ENCODE measurements at regions not wholly inside any gene's neighbourhood (a gene's known extent, or its start where the extent isn't known, plus 50 kb on each side); places are given as distances from the start of the nearest gene placed in this dataset.

- intact Hi-C loops (cut with DNase I), result no loop called here
- Histone ChIP-seq H3K27me3 (peaks cover 0 to 5% (median 4%) of the 10 kb centered on the region in 4 donors), H3K9me3 (no peaks in the 10 kb centered on the region), H3K4me3 (no peak overlapping the region), H3K36me3 (no peaks in the 10 kb centered on the region), H3K4me1 (peaks cover 0 to 5% (median 0%) of the 10 kb centered on the region in 3 donors), H3K27ac (no peak overlapping the region)
- ATAC-seq (no peak), DNase-seq (no peak), FAIRE-seq (no peak)
- WGBS, 2 donors, result 76 to 88% methylated on average over 4 of the region's 4 CpGs
- TF ChIP-seq CTCF (IDR thresholded peaks at IDR 0.05), result no peak
Measured at GRCh38 chr14:54221971-54222370, 174.8 kb upstream of the CDKN3 start.

- intact Hi-C loops (cut with DNase I), result no loop called here
- DNase-seq (no peak), ATAC-seq (no peak), FAIRE-seq (no peak)
- Histone ChIP-seq H3K36me3 (no peaks in the 10 kb centered on the region), H3K27ac (no peak overlapping the region), H3K4me1 (peaks cover 0 to 5% (median 0%) of the 10 kb centered on the region in 3 donors), H3K9me3 (no peaks in the 10 kb centered on the region), H3K27me3 (peaks cover 0 to 5% (median 4%) of the 10 kb centered on the region in 4 donors), H3K4me3 (no peak overlapping the region)
- 56 to 68% methylated on average over 5 of the region's 5 CpGs for WGBS, 2 donors
- no peak for TF ChIP-seq CTCF (IDR thresholded peaks at IDR 0.05)
Measured at GRCh38 chr14:54223831-54224402, 172.9 kb upstream of the CDKN3 start.

- no peak for FAIRE-seq
- ATAC-seq, result no peak
- intact Hi-C loops (cut with DNase I), result no loop called here
- Histone ChIP-seq H3K4me1 (peaks cover 0 to 5% (median 0%) of the 10 kb centered on the region in 3 donors), H3K36me3 (no peaks in the 10 kb centered on the region), H3K27ac (no peak overlapping the region), H3K4me3 (no peak overlapping the region), H3K9me3 (no peaks in the 10 kb centered on the region), H3K27me3 (peaks cover 0 to 5% (median 2%) of the 10 kb centered on the region in 4 donors)
- no peak for TF ChIP-seq CTCF (IDR thresholded peaks at IDR 0.05)
- 8 to 10% methylated on average over 7 of the region's 7 CpGs for WGBS, 2 donors
- no peak for DNase-seq
Measured at GRCh38 chr14:54225457-54226060, 171.2 kb upstream of the CDKN3 start.

- DNase-seq (no peak), FAIRE-seq (no peak), ATAC-seq (no peak)
- WGBS, 2 donors, result 59 to 71% methylated on average over 2 of the region's 2 CpGs
- H3K4me3 ChIP-seq, result no peak overlapping the region
- no peak overlapping the region for H3K27ac ChIP-seq
- H3K9me3 ChIP-seq, result no peaks in the 10 kb centered on the region
- TF ChIP-seq CTCF (IDR thresholded peaks at IDR 0.05), result no peak
- intact Hi-C loops (cut with DNase I), result no loop called here
- H3K36me3 ChIP-seq, result no peaks in the 10 kb centered on the region
- peaks cover 0 to 5% (median 2%) of the 10 kb centered on the region in 4 donors for H3K27me3 ChIP-seq
- H3K4me1 ChIP-seq, result peaks cover 0 to 5% (median 0%) of the 10 kb centered on the region in 3 donors
Measured at GRCh38 chr14:54226103-54226502, 170.7 kb upstream of the CDKN3 start.

GRCh38 chr14:54226558-54226957 is 170.2 kb upstream of the CDKN3 start:
- Histone ChIP-seq H3K36me3 (no peaks in the 10 kb centered on the region), H3K27me3 (peaks cover 0 to 5% (median under 1%) of the 10 kb centered on the region in 4 donors), H3K9me3 (no peaks in the 10 kb centered on the region), H3K27ac (no peak overlapping the region), H3K4me1 (peaks cover 0 to 5% (median 0%) of the 10 kb centered on the region in 3 donors), H3K4me3 (no peak overlapping the region)
- 71 to 77% methylated on average over 2 of the region's 2 CpGs for WGBS, 2 donors
- TF ChIP-seq CTCF (IDR thresholded peaks at IDR 0.05), result no peak
- intact Hi-C loops (cut with DNase I), result no loop called here
- ATAC-seq (no peak), FAIRE-seq (no peak), DNase-seq (no peak)
